Prostate gland (tissue), 2 donors: ENCODE measurements at regions not wholly inside any gene's neighbourhood (a gene's known extent, or its start where the extent isn't known, plus 50 kb on each side); places are given as distances from the start of the nearest gene placed in this dataset.
"Not testable (repeated sequence)": the region's sequence is repeated elsewhere in the genome, so short reads cannot be mapped to it uniquely, and the experiment has no call there.

Experiments used
- DNase-seq: peaks from one replicate; pipeline ENCODE4 v3.0.0-alpha.2; 2019; ENCODE audit warnings: low spot score
- H3K27ac ChIP-seq, 2 donors: fragments of 200-600 bp; sonication (generic); 2 replicates each; pipeline ENCODE4 v1.5.1; 2017 to 2019
- H3K27me3 ChIP-seq: fragments of 200-600 bp; sonication (generic); replicated peaks from 2 replicates; pipeline ENCODE4 v1.5.1; 2019; ENCODE audit not compliant: insufficient read depth
- H3K36me3 ChIP-seq, 2 donors: fragments of 200-600 bp; sonication (generic); 1 replicate in 1 of 2; 2 replicates in 1 of 2; pipeline versions ENCODE4 v1.5.1 to v1.8.1; 2017 to 2019
- H3K4me1 ChIP-seq: fragments of 200-600 bp; sonication (generic); replicated peaks from 2 replicates; pipeline ENCODE4 v1.5.1; 2019
- H3K4me3 ChIP-seq, 2 donors: fragments of 200-600 bp; sonication (generic); 2 replicates each; pipeline ENCODE4 v1.5.1; 2017 to 2019
- H3K9me3 ChIP-seq: fragments of 200-600 bp; sonication (generic); 2 replicates; pipeline ENCODE4 v1.5.1; 2017
- POLR2A ChIP-seq: fragments of 450-650 bp; IDR thresholded peaks from one replicate; pipeline ENCODE4 v1.6.1; 2016; ENCODE audit warnings: antibody characterized with exemption, mild to moderate bottlenecking
- POLR2AphosphoS5 ChIP-seq: sonication (generic); formaldehyde crosslinking; IDR thresholded peaks from one replicate; pipeline ENCODE4 v1.6.1; 2017; ENCODE audit warnings: antibody characterized with exemption
- WGBS: methylation state at CpG from one replicate; pipeline ENCODE4 v1.1.5; 2018; 5-methylcytosine and 5-hydroxymethylcytosine counted together
- intact Hi-C: fragments of 100-400 bp; cut with DNase I; formaldehyde crosslinking; loops from one replicate; pipeline ENCODE4 v1.14.2; 2022
- TF ChIP-seq, protein P1 (sequence below), 4 experiments: fragments of 200-600 bp in 2 of 4; fragments of 450-650 bp in 2 of 4; sonication (generic) in 2 of 4; IDR thresholded peaks; 1 replicate in 3 of 4; 2 replicates in 1 of 4; pipeline ENCODE4 v1.5.1; 2016 to 2019; ENCODE audit warnings: antibody characterized with exemption in 4 of 4, mild to moderate bottlenecking in 2 of 4, moderate library complexity in 2 of 4

DNA sequence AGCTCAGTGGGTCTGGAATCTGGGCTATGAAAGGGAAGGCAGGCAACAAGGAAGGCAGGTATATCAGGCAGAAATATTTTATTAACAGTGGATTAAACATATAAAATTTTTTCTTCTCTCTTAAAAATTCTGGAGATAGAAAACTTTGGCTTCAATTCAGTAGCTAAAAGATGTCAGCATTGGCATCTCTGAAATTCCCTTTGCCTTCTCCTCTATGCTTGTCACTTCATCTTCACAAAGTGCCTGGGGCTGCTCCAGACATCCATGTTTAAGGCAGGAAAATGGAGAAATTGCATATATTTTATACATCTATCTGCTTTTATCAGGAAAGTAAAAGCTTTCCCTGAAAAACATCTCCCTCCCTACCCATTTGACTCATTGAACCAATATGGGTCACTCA, 894.1 kb upstream of the API5 start:
- no peak for TF ChIP-seq POLR2AphosphoS5
- TF ChIP-seq POLR2A = no peak
- TF ChIP-seq, protein P1, sequence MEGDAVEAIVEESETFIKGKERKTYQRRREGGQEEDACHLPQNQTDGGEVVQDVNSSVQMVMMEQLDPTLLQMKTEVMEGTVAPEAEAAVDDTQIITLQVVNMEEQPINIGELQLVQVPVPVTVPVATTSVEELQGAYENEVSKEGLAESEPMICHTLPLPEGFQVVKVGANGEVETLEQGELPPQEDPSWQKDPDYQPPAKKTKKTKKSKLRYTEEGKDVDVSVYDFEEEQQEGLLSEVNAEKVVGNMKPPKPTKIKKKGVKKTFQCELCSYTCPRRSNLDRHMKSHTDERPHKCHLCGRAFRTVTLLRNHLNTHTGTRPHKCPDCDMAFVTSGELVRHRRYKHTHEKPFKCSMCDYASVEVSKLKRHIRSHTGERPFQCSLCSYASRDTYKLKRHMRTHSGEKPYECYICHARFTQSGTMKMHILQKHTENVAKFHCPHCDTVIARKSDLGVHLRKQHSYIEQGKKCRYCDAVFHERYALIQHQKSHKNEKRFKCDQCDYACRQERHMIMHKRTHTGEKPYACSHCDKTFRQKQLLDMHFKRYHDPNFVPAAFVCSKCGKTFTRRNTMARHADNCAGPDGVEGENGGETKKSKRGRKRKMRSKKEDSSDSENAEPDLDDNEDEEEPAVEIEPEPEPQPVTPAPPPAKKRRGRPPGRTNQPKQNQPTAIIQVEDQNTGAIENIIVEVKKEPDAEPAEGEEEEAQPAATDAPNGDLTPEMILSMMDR (IDR thresholded peaks at IDR 0.05) = no peak
- intact Hi-C loops = no loop called here
- H3K4me1 ChIP-seq = no peaks in the 10 kb centered on the region

GRCh38 chr11:42422090-42422489, 889.7 kb upstream of the API5 start:
- 94% methylated on average over 1 of the region's 1 CpG for WGBS
- H3K4me1 ChIP-seq = no peaks in the 10 kb centered on the region
- intact Hi-C loops = no loop called here

More for the DNA sequence above, 894.1 kb upstream of the API5 start:
- DNase-seq = no peak
- Histone ChIP-seq H3K36me3 (no peaks in the 10 kb centered on the region), H3K27me3 (no peaks in the 10 kb centered on the region), H3K4me3 (no peak overlapping the region), H3K27ac (no peak overlapping the region), H3K9me3 (no peaks in the 10 kb centered on the region)

GRCh38 chr11:42434911-42435310, 876.9 kb upstream of the API5 start:
- DNase-seq, intact Hi-C loops, H3K36me3 ChIP-seq, H3K27me3 ChIP-seq, H3K4me3 ChIP-seq, H3K27ac ChIP-seq, H3K9me3 ChIP-seq, H3K4me1 ChIP-seq: not testable (repeated sequence)
- 89% methylated on average over 25 of the region's 25 CpGs for WGBS

More at GRCh38 chr11:42422090-42422489, 889.7 kb upstream of the API5 start:
- no peaks in the 10 kb centered on the region for H3K9me3 ChIP-seq
- TF ChIP-seq POLR2A (no peak), POLR2AphosphoS5 (no peak)
- TF ChIP-seq, protein P1 (IDR thresholded peaks at IDR 0.05) = no peak
- DNase-seq = no peak
- no peak overlapping the region for H3K4me3 ChIP-seq
- H3K36me3 ChIP-seq = no peaks in the 10 kb centered on the region
- H3K27ac ChIP-seq = no peak overlapping the region
- no peaks in the 10 kb centered on the region for H3K27me3 ChIP-seq

- Histone ChIP-seq H3K36me3 (no peaks in the 10 kb centered on the region), H3K4me3 (no peak overlapping the region), H3K9me3 (no peaks in the 10 kb centered on the region), H3K27ac (no peak overlapping the region), H3K4me1 (no peaks in the 10 kb centered on the region), H3K27me3 (no peaks in the 10 kb centered on the region)
- intact Hi-C loops = no loop called here
- DNase-seq = no peak
- WGBS = 63% methylated on average over 4 of the region's 4 CpGs
- TF ChIP-seq POLR2AphosphoS5 = no peak
- TF ChIP-seq POLR2A = no peak
- TF ChIP-seq, protein P1 (IDR thresholded peaks at IDR 0.05) = no peak
Observed at GRCh38 chr11:42444406-42444805, 867.4 kb upstream of the API5 start.

GRCh38 chr11:42462558-42463310, 849.1 kb upstream of the API5 start:
- 75% methylated on average over 8 of the region's 8 CpGs for WGBS
- DNase-seq = no peak
- Histone ChIP-seq H3K4me3 (no peak overlapping the region), H3K36me3 (no peaks in the 10 kb centered on the region), H3K27me3 (no peaks in the 10 kb centered on the region), H3K27ac (no peak overlapping the region), H3K9me3 (no peaks in the 10 kb centered on the region), H3K4me1 (no peaks in the 10 kb centered on the region)
- TF ChIP-seq POLR2AphosphoS5 = no peak
- TF ChIP-seq POLR2A = no peak
- TF ChIP-seq, protein P1 (IDR thresholded peaks at IDR 0.05) = no peak
- intact Hi-C loops = no loop called here
